ENCODE measurements at regions not wholly inside any gene's neighbourhood (a gene's known extent, or its start where the extent isn't known, plus 50 kb on each side); places are given as distances from the start of the nearest gene placed in this dataset.

GRCh38 chr10:31081937-31082840 lies 50.5 kb upstream of the ZNF438 start:
- no peak for DNase-seq

- DNase-seq: peak; percentile 72 to 78 (median 73)
These were observed 52.1 kb upstream of the ZNF438 start for GRCh38 chr10:31083765-31084184.

GRCh38 chr10:31087011-31087410 lies 55.3 kb upstream of the ZNF438 start:
- no peak for DNase-seq

- no peak for DNase-seq
These were observed 56.2 kb upstream of the ZNF438 start for GRCh38 chr10:31087851-31088250.

GRCh38 chr10:31090894-31091607 lies 59.4 kb upstream of the ZNF438 start:
- DNase-seq: no peak

GRCh38 chr10:31095677-31096560 lies 64.3 kb upstream of the ZNF438 start:
- no peak for DNase-seq

- no peak for DNase-seq
These were observed 66.4 kb upstream of the ZNF438 start for GRCh38 chr10:31098046-31098445.

- DNase-seq: no peak
These were observed 67.4 kb upstream of the ZNF438 start for GRCh38 chr10:31099094-31099493.

- DNase-seq: no peak
These were observed 68.0 kb upstream of the ZNF438 start for GRCh38 chr10:31099664-31100063.

- no peak for DNase-seq
These were observed 68.5 kb upstream of the ZNF438 start for GRCh38 chr10:31100115-31100601.

GRCh38 chr10:31100662-31101061 lies 69.0 kb upstream of the ZNF438 start:
- DNase-seq: no peak

GRCh38 chr10:31101123-31101522 lies 69.5 kb upstream of the ZNF438 start:
- peak; percentile 75 to 82 (median 80) for DNase-seq

GRCh38 chr10:31102421-31102820 lies 70.8 kb upstream of the ZNF438 start:
- no peak for DNase-seq

- no peak for DNase-seq
These were observed 71.4 kb upstream of the ZNF438 start for GRCh38 chr10:31103112-31103511.

- no peak for DNase-seq
These were observed 81.3 kb upstream of the ZNF438 start for GRCh38 chr10:31112961-31113360.

GRCh38 chr10:31116226-31116625 lies 84.6 kb upstream of the ZNF438 start:
- no peak for DNase-seq

GRCh38 chr10:31118556-31118955 lies 86.9 kb upstream of the ZNF438 start:
- DNase-seq: no peak

GRCh38 chr10:31120392-31120791 lies 88.7 kb upstream of the ZNF438 start:
- no peak for DNase-seq

- DNase-seq: peak; percentile 13 to 41 (median 15)
These were observed 89.5 kb upstream of the ZNF438 start for GRCh38 chr10:31120961-31121685.

GRCh38 chr10:31121757-31122577 lies 90.3 kb upstream of the ZNF438 start:
- DNase-seq: peak in 1 of 3 donors; percentile 19

- no peak for DNase-seq
These were observed 92.3 kb upstream of the ZNF438 start for GRCh38 chr10:31123946-31124345.

All from suppressor macrophage treated with lipopolysaccharide for 1 hour (primary cell).